H54 (cell line): ENCODE measurements at regions not wholly inside any gene's neighbourhood (a gene's known extent, or its start where the extent isn't known, plus 50 kb on each side); places are given as distances from the start of the nearest gene placed in this dataset.
"Not testable (repeated sequence)": the region's sequence is repeated elsewhere in the genome, so short reads cannot be mapped to it uniquely, and the experiment has no call there.

Experiments used
- DNase-seq: peaks from one replicate; pipeline ENCODE4 v3.0.0; 2011; ENCODE audit warnings: low spot score, mixed read lengths; ENCODE audit not compliant: insufficient read length
- FAIRE-seq: peaks from 3 replicates; lab custom pipeline; 2011; peaks lifted over from hg19 to GRCh38; lab: Jason Lieb, UNC
- POLR2A ChIP-seq: IDR thresholded peaks from 2 replicates; pipeline ENCODE4 v1.6.1; 2011; ENCODE audit warnings: low read depth, mild to moderate bottlenecking, low read length

- no peak for DNase-seq
- TF ChIP-seq POLR2A: no peak
- FAIRE-seq: peak; percentile 88
Measured at GRCh38 chr6:12482386-12483375, 192.5 kb downstream of the EDN1 start.

GRCh38 chr6:12483712-12484111 is 193.6 kb downstream of the EDN1 start:
- peak; percentile 99 for FAIRE-seq
- peak; percentile 19 for DNase-seq
- TF ChIP-seq POLR2A: no peak

- TF ChIP-seq POLR2A: no peak
- peak; percentile 20 for FAIRE-seq
Measured at GRCh38 chr6:12484519-12484918, 194.4 kb downstream of the EDN1 start.

GRCh38 chr6:12485226-12485764 is 195.1 kb downstream of the EDN1 start:
- DNase-seq: no peak
- FAIRE-seq: no peak
- no peak for TF ChIP-seq POLR2A

More at GRCh38 chr6:12484519-12484918, 194.4 kb downstream of the EDN1 start:
- no peak for DNase-seq

- no peak for DNase-seq
- no peak for FAIRE-seq
- no peak for TF ChIP-seq POLR2A
Measured at GRCh38 chr6:12485837-12486236, 195.7 kb downstream of the EDN1 start.

- DNase-seq (no peak), FAIRE-seq (peak; percentile 11)
- no peak for TF ChIP-seq POLR2A
Measured at GRCh38 chr6:12490351-12490903, 200.3 kb downstream of the EDN1 start.

- no peak for TF ChIP-seq POLR2A
- DNase-seq (peak; percentile 22), FAIRE-seq (peak; percentile 92)
Measured at GRCh38 chr6:12490904-12491571, 200.9 kb downstream of the EDN1 start.

GRCh38 chr6:12492929-12493328 is 202.8 kb downstream of the EDN1 start:
- FAIRE-seq: not testable (repeated sequence)

GRCh38 chr6:12493446-12493845 is 203.3 kb downstream of the EDN1 start:
- FAIRE-seq (no peak), DNase-seq (no peak)
- TF ChIP-seq POLR2A: no peak

More at GRCh38 chr6:12492929-12493328, 202.8 kb downstream of the EDN1 start:
- DNase-seq: not testable (repeated sequence)

GRCh38 chr6:12494161-12494560 is 204.0 kb downstream of the EDN1 start:
- DNase-seq (no peak), FAIRE-seq (no peak)
- TF ChIP-seq POLR2A: no peak

GRCh38 chr6:12501990-12502389 is 211.8 kb downstream of the EDN1 start:
- no peak for TF ChIP-seq POLR2A
- FAIRE-seq: peak; percentile 11
- no peak for DNase-seq

GRCh38 chr6:12504325-12504966 is 212.1 kb upstream of the PHACTR1 start:
- FAIRE-seq: peak; percentile 96
- TF ChIP-seq POLR2A: no peak
- no peak for DNase-seq

- DNase-seq (no peak), FAIRE-seq (peak; percentile 45)
- TF ChIP-seq POLR2A: no peak
Measured at GRCh38 chr6:12505486-12505885, 211.1 kb upstream of the PHACTR1 start.
